ENCODE measurements at regions not wholly inside any gene's neighbourhood (a gene's known extent, or its start where the extent isn't known, plus 50 kb on each side); places are given as distances from the start of the nearest gene placed in this dataset.

DNA sequence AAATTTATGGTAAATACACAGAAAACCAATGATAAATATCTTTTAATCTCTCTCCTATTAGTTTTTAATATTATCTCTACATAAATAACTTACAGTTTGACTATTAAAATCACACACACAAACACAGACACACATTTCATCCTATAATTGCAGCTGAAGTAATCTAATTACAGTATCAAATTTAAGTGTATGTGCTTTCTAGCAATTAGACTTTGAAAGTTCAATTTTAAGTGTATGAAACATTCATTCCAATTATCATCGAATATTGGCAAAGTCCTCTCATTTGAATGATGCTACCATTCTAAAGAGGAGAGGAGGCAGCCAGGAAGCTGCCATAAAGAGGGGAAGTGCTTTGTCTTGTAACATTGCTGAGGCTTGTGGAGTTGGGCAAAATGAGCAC is 221.2 kb upstream of the PABPC4L start:
- BruUV-seq (replicated peaks): no TSS peak
- intact Hi-C loops (cut with micrococcal nuclease): no loop called here
- H3K79me2 ChIP-seq (ENCODE audit: insufficient read depth, low read length): no peaks in the 10 kb centered on the region
- no peak overlapping the region for H2AFZ ChIP-seq (ENCODE audit: low read depth, low read length, poor library complexity, severe bottlenecking)
- no peaks in the 10 kb centered on the region for H3K4me1 ChIP-seq (ENCODE audit: control insufficient read depth in 1 of 2, insufficient read depth in 2 of 2, low read length in 2 of 2)
- no peaks in the 10 kb centered on the region for H3K9me3 ChIP-seq (ENCODE audit: control insufficient read depth in 1 of 2, insufficient read depth in 1 of 2, low read depth in 1 of 2, low read length in 2 of 2)
- no peak overlapping the region for H3K4me3 ChIP-seq (replicated peaks in 1 of 2; ENCODE audit: low read depth in 1 of 2, low read length in 2 of 2)
- no peaks in the 10 kb centered on the region for H3K36me3 ChIP-seq (ENCODE audit: control insufficient read depth in 1 of 2, insufficient read depth in 2 of 2, low read length in 2 of 2)
- RAD21 ChIA-PET (ENCODE audit: low non-redundant PET in 1 of 2, low total read pairs in 2 of 2, uncharacterized antibody in 2 of 2, unreplicated experiment in 2 of 2): no interaction called here
- no peaks in the 10 kb centered on the region for H3K27me3 ChIP-seq (ENCODE audit: insufficient read depth, low read length)
- H3K4me2 ChIP-seq (ENCODE audit: low read length): no peak overlapping the region
- H3K27ac ChIP-seq (ENCODE audit: low read depth, low read length): no peak overlapping the region
- no peak for TF ChIP-seq POLR2AphosphoS5 (IDR thresholded peaks at IDR 0.05; ENCODE audit: low read depth, low read length)
- TF ChIP-seq, protein P1, sequence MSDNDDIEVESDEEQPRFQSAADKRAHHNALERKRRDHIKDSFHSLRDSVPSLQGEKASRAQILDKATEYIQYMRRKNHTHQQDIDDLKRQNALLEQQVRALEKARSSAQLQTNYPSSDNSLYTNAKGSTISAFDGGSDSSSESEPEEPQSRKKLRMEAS (IDR thresholded peaks at IDR 0.05): no peak
- no peak for TF ChIP-seq FOSL1 (IDR thresholded peaks at IDR 0.05; ENCODE audit: low read depth)
- TF ChIP-seq JUND (IDR thresholded peaks at IDR 0.05): no peak
- TF ChIP-seq SRF (IDR thresholded peaks at IDR 0.05; ENCODE audit: low read depth): no peak
- TF ChIP-seq EGR1 (IDR thresholded peaks at IDR 0.05; ENCODE audit: low read depth): no peak
- no peak for TF ChIP-seq CBX3 (IDR thresholded peaks at IDR 0.05; ENCODE audit: low read depth)
- TF ChIP-seq, protein P2, sequence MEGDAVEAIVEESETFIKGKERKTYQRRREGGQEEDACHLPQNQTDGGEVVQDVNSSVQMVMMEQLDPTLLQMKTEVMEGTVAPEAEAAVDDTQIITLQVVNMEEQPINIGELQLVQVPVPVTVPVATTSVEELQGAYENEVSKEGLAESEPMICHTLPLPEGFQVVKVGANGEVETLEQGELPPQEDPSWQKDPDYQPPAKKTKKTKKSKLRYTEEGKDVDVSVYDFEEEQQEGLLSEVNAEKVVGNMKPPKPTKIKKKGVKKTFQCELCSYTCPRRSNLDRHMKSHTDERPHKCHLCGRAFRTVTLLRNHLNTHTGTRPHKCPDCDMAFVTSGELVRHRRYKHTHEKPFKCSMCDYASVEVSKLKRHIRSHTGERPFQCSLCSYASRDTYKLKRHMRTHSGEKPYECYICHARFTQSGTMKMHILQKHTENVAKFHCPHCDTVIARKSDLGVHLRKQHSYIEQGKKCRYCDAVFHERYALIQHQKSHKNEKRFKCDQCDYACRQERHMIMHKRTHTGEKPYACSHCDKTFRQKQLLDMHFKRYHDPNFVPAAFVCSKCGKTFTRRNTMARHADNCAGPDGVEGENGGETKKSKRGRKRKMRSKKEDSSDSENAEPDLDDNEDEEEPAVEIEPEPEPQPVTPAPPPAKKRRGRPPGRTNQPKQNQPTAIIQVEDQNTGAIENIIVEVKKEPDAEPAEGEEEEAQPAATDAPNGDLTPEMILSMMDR (IDR thresholded peaks at IDR 0.05 in 2 of 3, conservative IDR thresholded peaks at IDR 0.05 in 1 of 3; ENCODE audit: borderline replicate concordance in 1 of 3, insufficient read depth in 1 of 3, low read depth in 2 of 3, low read length in 2 of 3): no peak
- TF ChIP-seq POLR2A (IDR thresholded peaks at IDR 0.05; ENCODE audit: borderline replicate concordance, extremely low read depth, insufficient read depth, insufficient read length): no peak
- no peak for TF ChIP-seq RAD21 (IDR thresholded peaks at IDR 0.05; ENCODE audit: low read depth)
- TF ChIP-seq EZH2phosphoT487 (IDR thresholded peaks at IDR 0.05; ENCODE audit: borderline replicate concordance): no peak
- no peak for TF ChIP-seq SP1 (IDR thresholded peaks at IDR 0.05; ENCODE audit: low read depth)
- no peak for TF ChIP-seq ZFX (IDR thresholded peaks at IDR 0.05)
- TF ChIP-seq ELF1 (IDR thresholded peaks at IDR 0.05; ENCODE audit: borderline replicate concordance, low read depth): no peak
- no peak for TF ChIP-seq CEBPB (IDR thresholded peaks at IDR 0.05; ENCODE audit: low read depth)
- TF ChIP-seq TCF7L2 (IDR thresholded peaks at IDR 0.05; ENCODE audit: borderline replicate concordance, extremely low read depth, insufficient read depth, insufficient read length): no peak
- TF ChIP-seq EZH2 (IDR thresholded peaks at IDR 0.05): no peak
- TF ChIP-seq ZNF274 (IDR thresholded peaks at IDR 0.05; ENCODE audit: low read depth, low read length): no peak
- DNase-seq (ENCODE audit: low read depth, low spot score) (no peak), ATAC-seq (no peak)
- no peaks in the 10 kb centered on the region for H3K9me2 ChIP-seq (ENCODE audit: insufficient read depth)
- CTCF ChIA-PET: no interaction called here
- H4K20me1 ChIP-seq (ENCODE audit: insufficient read depth): no peaks in the 10 kb centered on the region
- POLR2A ChIA-PET: interaction anchor here (0.7 kb wide), 1 partner anchor 28 kb away, joined by 3 read pairs; no protein-coding TSS in a partner anchor
- no peak overlapping the region for H3K9ac ChIP-seq (ENCODE audit: low read length)

Measured in HCT116 (cell line).